ENCODE measurements at regions not wholly inside any gene's neighbourhood (a gene's known extent, or its start where the extent isn't known, plus 50 kb on each side); places are given as distances from the start of the nearest gene placed in this dataset.
"Not testable (repeated sequence)": the region's sequence is repeated elsewhere in the genome, so short reads cannot be mapped to it uniquely, and the experiment has no call there.

GRCh38 chr21:19120591-19120990 lies 717.0 kb upstream of the TMPRSS15 start:
- DNase-seq, result no peak

GRCh38 chr21:19122356-19122755 lies 718.8 kb upstream of the TMPRSS15 start:
- no peak for DNase-seq

GRCh38 chr21:19123053-19123452 lies 719.5 kb upstream of the TMPRSS15 start:
- DNase-seq, result no peak

- DNase-seq, result no peak
Observed at GRCh38 chr21:19123525-19123924, 719.9 kb upstream of the TMPRSS15 start.

GRCh38 chr21:19124691-19125090 lies 721.1 kb upstream of the TMPRSS15 start:
- no peak for DNase-seq

GRCh38 chr21:19130379-19131028 lies 726.9 kb upstream of the TMPRSS15 start:
- no peak for DNase-seq

- no peak for DNase-seq
Observed at GRCh38 chr21:19141511-19141910, 737.9 kb upstream of the TMPRSS15 start.

- DNase-seq, result no peak
Observed at GRCh38 chr21:19145682-19146293, 742.2 kb upstream of the TMPRSS15 start.

GRCh38 chr21:19148056-19148455 lies 744.5 kb upstream of the TMPRSS15 start:
- no peak for DNase-seq

- DNase-seq, result no peak
Observed at GRCh38 chr21:19171585-19171984, 768.0 kb upstream of the TMPRSS15 start.

GRCh38 chr21:19181604-19182140 lies 778.1 kb upstream of the TMPRSS15 start:
- DNase-seq, result no peak

- no peak for DNase-seq
Observed at GRCh38 chr21:19197950-19198349, 794.4 kb upstream of the TMPRSS15 start.

- no peak for DNase-seq
Observed at GRCh38 chr21:19198801-19199200, 795.2 kb upstream of the TMPRSS15 start.

- DNase-seq, result no peak
Observed at GRCh38 chr21:19218163-19218562, 814.6 kb upstream of the TMPRSS15 start.

GRCh38 chr21:19224090-19224489 lies 820.5 kb upstream of the TMPRSS15 start:
- DNase-seq, result no peak

GRCh38 chr21:19228226-19228625 lies 824.6 kb upstream of the TMPRSS15 start:
- no peak for DNase-seq

- not testable (repeated sequence) for DNase-seq
Observed at GRCh38 chr21:19233841-19234240, 830.3 kb upstream of the TMPRSS15 start.

- no peak for DNase-seq
Observed at GRCh38 chr21:19236209-19236608, 832.6 kb upstream of the TMPRSS15 start.

- DNase-seq, result no peak
Observed at GRCh38 chr21:19237608-19238007, 834.0 kb upstream of the TMPRSS15 start.

- no peak for DNase-seq
Observed at GRCh38 chr21:19239696-19240095, 836.1 kb upstream of the TMPRSS15 start.

GRCh38 chr21:19244502-19245187 lies 841.1 kb upstream of the TMPRSS15 start:
- DNase-seq, result no peak

GRCh38 chr21:19245188-19245580 lies 841.6 kb upstream of the TMPRSS15 start:
- DNase-seq, result no peak

- DNase-seq, result no peak
Observed at GRCh38 chr21:19246018-19246417, 842.4 kb upstream of the TMPRSS15 start.

Data from NCI-H1436 treated with DMSO at 0.1 percent for 48 hours (cell line).